Thyroid gland (tissue), 4 donors: ENCODE measurements at regions not wholly inside any gene's neighbourhood (a gene's known extent, or its start where the extent isn't known, plus 50 kb on each side); places are given as distances from the start of the nearest gene placed in this dataset.

Experiments
- POLR2A ChIP-seq, 2 donors: fragments of 450-650 bp; IDR thresholded peaks; one replicate each; pipeline ENCODE4 v1.6.1; 2017; ENCODE audit warnings: antibody characterized with exemption in 2 of 2, mild to moderate bottlenecking in 2 of 2, moderate library complexity in 1 of 2
- TF ChIP-seq, protein P1 (sequence below), 6 experiments: fragments of 200-600 bp in 3 of 6; fragments of 450-650 bp in 3 of 6; sonication (generic) in 3 of 6; IDR thresholded peaks; one replicate each; pipeline ENCODE4 v1.5.1; 2016 to 2019; ENCODE audit warnings: antibody characterized with exemption in 6 of 6, mild to moderate bottlenecking in 2 of 6, inconsistent platforms in 1 of 6, moderate library complexity in 1 of 6

DNA sequence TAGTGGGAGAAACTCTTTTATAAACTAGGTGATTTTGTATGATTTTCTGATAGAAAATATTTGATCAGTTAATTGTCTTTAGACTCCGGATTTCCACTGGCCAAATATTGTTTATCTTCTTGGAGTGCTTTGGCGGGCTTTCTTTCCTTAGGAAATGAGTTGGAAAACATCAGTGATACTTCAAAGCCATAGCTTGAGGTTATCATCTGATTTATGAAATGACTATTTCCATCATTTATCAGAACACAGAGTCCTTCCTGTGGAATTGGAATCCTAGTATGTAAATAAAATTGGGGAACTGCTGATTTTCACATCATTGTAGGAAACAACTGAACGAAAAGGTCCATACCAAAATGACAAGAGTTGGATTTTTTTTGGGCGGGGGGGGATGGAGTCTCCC, 186.0 kb upstream of the DCN start:
- TF ChIP-seq, protein P1, sequence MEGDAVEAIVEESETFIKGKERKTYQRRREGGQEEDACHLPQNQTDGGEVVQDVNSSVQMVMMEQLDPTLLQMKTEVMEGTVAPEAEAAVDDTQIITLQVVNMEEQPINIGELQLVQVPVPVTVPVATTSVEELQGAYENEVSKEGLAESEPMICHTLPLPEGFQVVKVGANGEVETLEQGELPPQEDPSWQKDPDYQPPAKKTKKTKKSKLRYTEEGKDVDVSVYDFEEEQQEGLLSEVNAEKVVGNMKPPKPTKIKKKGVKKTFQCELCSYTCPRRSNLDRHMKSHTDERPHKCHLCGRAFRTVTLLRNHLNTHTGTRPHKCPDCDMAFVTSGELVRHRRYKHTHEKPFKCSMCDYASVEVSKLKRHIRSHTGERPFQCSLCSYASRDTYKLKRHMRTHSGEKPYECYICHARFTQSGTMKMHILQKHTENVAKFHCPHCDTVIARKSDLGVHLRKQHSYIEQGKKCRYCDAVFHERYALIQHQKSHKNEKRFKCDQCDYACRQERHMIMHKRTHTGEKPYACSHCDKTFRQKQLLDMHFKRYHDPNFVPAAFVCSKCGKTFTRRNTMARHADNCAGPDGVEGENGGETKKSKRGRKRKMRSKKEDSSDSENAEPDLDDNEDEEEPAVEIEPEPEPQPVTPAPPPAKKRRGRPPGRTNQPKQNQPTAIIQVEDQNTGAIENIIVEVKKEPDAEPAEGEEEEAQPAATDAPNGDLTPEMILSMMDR (IDR thresholded peaks at IDR 0.05) = no peak
- no peak for TF ChIP-seq POLR2A (IDR thresholded peaks at IDR 0.05)
